K562 (cell line): ENCODE measurements at regions not wholly inside any gene's neighbourhood (a gene's known extent, or its start where the extent isn't known, plus 50 kb on each side); places are given as distances from the start of the nearest gene placed in this dataset.

ENCODE experiments used
- ATAC-seq: fragments of 200-7000 bp; cut with Tn5 transposase; 3 replicates; pipeline ENCODE4 v1.9.1; 2020; ENCODE audit warnings: moderate library complexity
- BruUV-seq: library from RNA; stranded (reverse); fragments of 400-500 nt; replicated peaks from 2 replicates; lab custom pipeline; 2021; lab: Mats Ljungman, UMichigan
- CTCF ChIA-PET: fragments of 300-600 bp; formaldehyde crosslinking; extraction: SDS; loops from one replicate; lab custom pipeline; 2021; ENCODE audit warnings: low intra/inter-chr PET ratio; lab: Yijun Ruan, JAX
- POLR2A ChIA-PET: fragments of 300-600, 350-650 bp; sonication (Branson Sonifier 250); formaldehyde crosslinking; extraction: SDS; loops from one replicate; lab custom pipeline; 2021; ENCODE audit warnings: antibody characterized with exemption, inconsistent platforms; lab: Yijun Ruan, JAX
- DNase-seq, 4 experiments: peaks; one replicate each; pipeline versions ENCODE4 v3.0.0 to v3.0.0-alpha.2; 2011 to 2018; ENCODE audit warnings: low spot score in 3 of 4, mixed read lengths in 3 of 4; ENCODE audit errors: extremely low read depth in 1 of 4
- FAIRE-seq: peaks from 2 replicates; lab custom pipeline; 2011; peaks lifted over from hg19 to GRCh38; lab: Jason Lieb, UNC
- H2AFZ ChIP-seq: 2 replicates; pipeline ENCODE4 v1.6.0; 2011; ENCODE audit warnings: low read depth, low read length, control low read depth, inconsistent platforms
- H3K27ac ChIP-seq: fragments of 200-600 bp; 3 replicates; pipeline ENCODE4 v1.8.0; 2011; ENCODE audit warnings: low read depth, mild to moderate bottlenecking, control low read depth, inconsistent platforms, low read length, moderate library complexity, mixed read lengths; ENCODE audit errors: extremely low read depth
- H3K27me3 ChIP-seq, 2 experiments: fragments of 300-600 bp in 1 of 2; 2 replicates in 1 of 2; 3 replicates in 1 of 2; pipeline versions ENCODE4 v1.6.0 to v1.8.0; 2011; ENCODE audit warnings: inconsistent platforms in 2 of 2, low read length in 2 of 2, mild to moderate bottlenecking in 1 of 2, mixed read lengths in 1 of 2, moderate library complexity in 1 of 2; ENCODE audit not compliant: control insufficient read depth in 2 of 2, insufficient read depth in 2 of 2
- H3K36me3 ChIP-seq: fragments of 300-600 bp; 3 replicates; pipeline ENCODE4 v1.8.0; 2011; ENCODE audit warnings: mild to moderate bottlenecking, low read length, inconsistent platforms; ENCODE audit not compliant: control insufficient read depth, insufficient read depth
- H3K4me1 ChIP-seq, 2 experiments: fragments of 200-600 bp in 1 of 2; replicated peaks in 1 of 2; 2 replicates in 1 of 2; 3 replicates in 1 of 2; pipeline versions ENCODE4 v1.5.1 to v1.8.0; 2011; ENCODE audit warnings: inconsistent platforms in 2 of 2, low read length in 2 of 2, mild to moderate bottlenecking in 1 of 2, mixed read lengths in 1 of 2, moderate library complexity in 1 of 2; ENCODE audit not compliant: control insufficient read depth in 2 of 2, insufficient read depth in 2 of 2
- H3K4me2 ChIP-seq: 2 replicates; pipeline ENCODE4 v1.6.1; 2011; ENCODE audit warnings: low read length, control low read depth, inconsistent platforms, mixed read lengths; ENCODE audit not compliant: insufficient read depth
- H3K4me3 ChIP-seq: fragments of 200-600 bp; sonication (generic), shearing (Covaris generic); 2 replicates; pipeline ENCODE4 v1.5.1; 2016; ENCODE audit warnings: control low read depth, inconsistent platforms
- H3K79me2 ChIP-seq: fragments of 200-600 bp; 3 replicates; pipeline ENCODE4 v1.8.0; 2011; ENCODE audit warnings: low read length, inconsistent platforms; ENCODE audit not compliant: control insufficient read depth, insufficient read depth
- H3K9ac ChIP-seq, 2 experiments: 2 replicates each; pipeline versions ENCODE4 v1.6.0 to v1.6.1; 2011; ENCODE audit warnings: low read depth in 2 of 2, low read length in 2 of 2, control low read depth in 1 of 2, inconsistent platforms in 1 of 2, mild to moderate bottlenecking in 1 of 2, mixed read lengths in 1 of 2; ENCODE audit not compliant: insufficient read depth in 1 of 2
- H3K9me1 ChIP-seq: one replicate; pipeline ENCODE4 v1.6.0; 2011; ENCODE audit warnings: inconsistent platforms, mild to moderate bottlenecking, low read length, moderate library complexity; ENCODE audit not compliant: control insufficient read depth, insufficient read depth
- H3K9me3 ChIP-seq: replicated peaks from 2 replicates; pipeline ENCODE4 v1.5.1; 2011; ENCODE audit warnings: low read depth, low read length, inconsistent platforms; ENCODE audit not compliant: control insufficient read depth, insufficient read depth
- H4K20me1 ChIP-seq: replicated peaks from 2 replicates; pipeline ENCODE4 v1.6.1; 2011; ENCODE audit warnings: low read length, inconsistent platforms, mixed read lengths; ENCODE audit not compliant: control insufficient read depth, insufficient read depth
- CBX2 ChIP-seq: fragments of 200-600 bp; sonication (generic); IDR thresholded peaks from one replicate; pipeline ENCODE4 v1.6.1; 2012; ENCODE audit warnings: mild to moderate bottlenecking, low read length, inconsistent platforms; ENCODE audit not compliant: insufficient read depth, poor library complexity, severe bottlenecking
- DPF2 ChIP-seq: fragments of 450-650 bp; IDR thresholded peaks from 2 replicates; pipeline ENCODE4 v1.6.1; 2016
- EWSR1 ChIP-seq: fragments of 450-650 bp; IDR thresholded peaks from 2 replicates; pipeline ENCODE4 v1.6.1; 2018; ENCODE audit warnings: borderline replicate concordance, mild to moderate bottlenecking, low read depth, moderate library complexity; ENCODE audit not compliant: partially characterized antibody
- TAF7 ChIP-seq: fragments of 450-650 bp; IDR thresholded peaks from 2 replicates; pipeline ENCODE4 v1.6.1; 2016; ENCODE audit warnings: missing genetic modification characterization, missing compliant biosample characterization
- THRAP3 ChIP-seq: fragments of 450-650 bp; IDR thresholded peaks from 2 replicates; pipeline ENCODE4 v1.6.1; 2016; ENCODE audit warnings: mild to moderate bottlenecking, inconsistent platforms, borderline replicate concordance
- ZKSCAN8 ChIP-seq: fragments of 200-800 bp; sonication (Bioruptor generic); IDR thresholded peaks from 2 replicates; pipeline ENCODE4 v1.6.1; 2016; ENCODE audit warnings: missing genetic modification characterization, missing compliant biosample characterization
- ZNF12 ChIP-seq: sonication (generic); formaldehyde crosslinking; IDR thresholded peaks from 2 replicates; pipeline ENCODE4 v1.4.0; 2020; ENCODE audit warnings: mild to moderate bottlenecking, missing genetic modification reagents
- ZNF311 ChIP-seq: fragments of 250-450 bp; sonication (Bioruptor Pico); IDR thresholded peaks from 2 replicates; pipeline ENCODE4 v1.4.0; 2020; ENCODE audit warnings: mild to moderate bottlenecking, moderate library complexity
- WGBS: fragments of 100-300 bp; shearing (Covaris generic); methylation state at CpG from one replicate; pipeline ENCODE4 v1.1.6; 2016; ENCODE audit warnings: low coverage, mixed read lengths; ENCODE audit not compliant: insufficient coverage; ENCODE audit errors: missing lambda C conversion rate; 5-methylcytosine and 5-hydroxymethylcytosine counted together
- in situ Hi-C: fragments of 300-500 bp; cut with MboI; formaldehyde crosslinking; loops from 4 replicates; pipeline ENCODE4 v1.15.0; 2018; ENCODE audit warnings: inconsistent platforms, mixed read lengths
- intact Hi-C: fragments of 100-400 bp; cut with micrococcal nuclease; formaldehyde crosslinking; loops from 2 replicates; pipeline ENCODE4 v1.14.2; 2022
- TF ChIP-seq, protein P1 (sequence below): fragments of 450-650 bp; formaldehyde crosslinking; IDR thresholded peaks from 2 replicates; pipeline ENCODE4 v1.4.0; 2022; ENCODE audit warnings: missing genetic modification characterization
- TF ChIP-seq, protein P2 (sequence below): fragments of 250-450 bp; sonication (Bioruptor Pico); IDR thresholded peaks from 2 replicates; pipeline ENCODE4 v1.5.0; 2022; ENCODE audit warnings: mild to moderate bottlenecking

DNA sequence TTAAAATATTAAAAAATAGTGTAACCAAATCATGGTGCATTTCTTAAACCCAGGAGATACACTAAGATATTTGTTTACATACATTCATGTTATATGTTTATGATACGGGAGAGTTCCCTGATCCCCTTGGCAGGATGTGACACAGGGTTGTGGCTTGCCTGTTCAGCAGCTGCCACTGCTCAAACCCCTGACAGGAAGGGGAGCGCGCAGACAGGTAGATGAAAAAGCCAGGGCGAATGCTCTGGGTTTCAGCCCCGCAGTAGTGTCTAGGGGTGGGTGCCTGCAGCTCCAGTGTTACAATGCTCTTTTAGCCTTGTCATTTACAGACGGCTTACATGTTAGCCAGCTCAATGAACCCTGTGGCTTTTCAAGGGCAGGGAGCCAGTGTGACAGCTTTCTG lies 1343.8 kb upstream of the IGFBP7 start:
- TF ChIP-seq, protein P1, sequence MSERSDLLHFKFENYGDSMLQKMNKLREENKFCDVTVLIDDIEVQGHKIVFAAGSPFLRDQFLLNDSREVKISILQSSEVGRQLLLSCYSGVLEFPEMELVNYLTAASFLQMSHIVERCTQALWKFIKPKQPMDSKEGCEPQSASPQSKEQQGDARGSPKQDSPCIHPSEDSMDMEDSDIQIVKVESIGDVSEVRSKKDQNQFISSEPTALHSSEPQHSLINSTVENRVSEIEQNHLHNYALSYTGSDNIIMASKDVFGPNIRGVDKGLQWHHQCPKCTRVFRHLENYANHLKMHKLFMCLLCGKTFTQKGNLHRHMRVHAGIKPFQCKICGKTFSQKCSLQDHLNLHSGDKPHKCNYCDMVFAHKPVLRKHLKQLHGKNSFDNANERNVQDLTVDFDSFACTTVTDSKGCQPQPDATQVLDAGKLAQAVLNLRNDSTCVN (CRISPR knock-in tag) = no peak
- H3K4me2 ChIP-seq = no peak overlapping the region
- ChIA-PET POLR2A (no interaction called here), CTCF (no interaction called here)
- H2AFZ ChIP-seq = no peak overlapping the region
- intact Hi-C loops = no loop called here
- 0% methylated on average over 6 of the region's 6 CpGs for WGBS
- no peak overlapping the region for H3K4me3 ChIP-seq
- no peaks in the 10 kb centered on the region for H3K27me3 ChIP-seq
- H3K4me1 ChIP-seq = no peaks in the 10 kb centered on the region
- no peaks in the 10 kb centered on the region for H4K20me1 ChIP-seq
- no peaks in the 10 kb centered on the region for H3K79me2 ChIP-seq
- H3K9me3 ChIP-seq = no peaks in the 10 kb centered on the region
- H3K27ac ChIP-seq = no peak overlapping the region
- DNase-seq (no peak), ATAC-seq (no peak), FAIRE-seq (no peak)
- no TSS peak for BruUV-seq
- no peaks in the 10 kb centered on the region for H3K9me1 ChIP-seq
- no peaks in the 10 kb centered on the region for H3K36me3 ChIP-seq
- in situ Hi-C loops = no loop called here
- no peak overlapping the region for H3K9ac ChIP-seq

DNA sequence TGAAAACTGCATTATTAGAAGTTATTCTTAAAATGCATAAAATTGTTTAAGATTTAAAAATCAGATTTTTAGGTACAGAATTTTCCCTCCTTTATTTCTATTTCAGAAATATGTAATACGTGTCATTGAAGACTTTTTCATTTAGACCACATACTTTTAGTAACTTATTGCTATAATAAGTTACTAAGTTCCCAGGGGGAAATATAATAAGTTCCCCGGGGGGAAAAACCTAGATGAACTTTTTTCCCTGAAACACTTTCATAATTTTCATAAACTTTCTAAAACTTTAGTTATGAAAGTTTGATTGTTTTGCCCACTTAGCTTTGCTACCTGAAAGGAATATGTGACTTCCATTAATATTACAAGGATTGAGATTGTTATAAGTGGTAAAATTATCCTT lies 1341.5 kb upstream of the IGFBP7 start:
- in situ Hi-C loops = no loop called here
- no peak overlapping the region for H3K27ac ChIP-seq
- no peak for TF ChIP-seq ZNF311 (CRISPR knock-in tag)
- TF ChIP-seq CBX2 = no peak
- TF ChIP-seq THRAP3 = no peak
- TF ChIP-seq DPF2 = no peak
- TF ChIP-seq, protein P2, sequence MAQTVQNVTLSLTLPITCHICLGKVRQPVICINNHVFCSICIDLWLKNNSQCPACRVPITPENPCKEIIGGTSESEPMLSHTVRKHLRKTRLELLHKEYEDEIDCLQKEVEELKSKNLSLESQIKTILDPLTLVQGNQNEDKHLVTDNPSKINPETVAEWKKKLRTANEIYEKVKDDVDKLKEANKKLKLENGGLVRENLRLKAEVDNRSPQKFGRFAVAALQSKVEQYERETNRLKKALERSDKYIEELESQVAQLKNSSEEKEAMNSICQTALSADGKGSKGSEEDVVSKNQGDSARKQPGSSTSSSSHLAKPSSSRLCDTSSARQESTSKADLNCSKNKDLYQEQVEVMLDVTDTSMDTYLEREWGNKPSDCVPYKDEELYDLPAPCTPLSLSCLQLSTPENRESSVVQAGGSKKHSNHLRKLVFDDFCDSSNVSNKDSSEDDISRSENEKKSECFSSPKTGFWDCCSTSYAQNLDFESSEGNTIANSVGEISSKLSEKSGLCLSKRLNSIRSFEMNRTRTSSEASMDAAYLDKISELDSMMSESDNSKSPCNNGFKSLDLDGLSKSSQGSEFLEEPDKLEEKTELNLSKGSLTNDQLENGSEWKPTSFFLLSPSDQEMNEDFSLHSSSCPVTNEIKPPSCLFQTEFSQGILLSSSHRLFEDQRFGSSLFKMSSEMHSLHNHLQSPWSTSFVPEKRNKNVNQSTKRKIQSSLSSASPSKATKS = no peak
- no peak for TF ChIP-seq ZKSCAN8 (CRISPR knock-in tag)
- TF ChIP-seq ZNF12 = no peak
- TF ChIP-seq TAF7 = no peak
- no peak for TF ChIP-seq EWSR1

More for the DNA sequence above, 1341.5 kb upstream of the IGFBP7 start:
- no TSS peak for BruUV-seq
- Histone ChIP-seq H3K79me2 (no peaks in the 10 kb centered on the region), H3K4me1 (no peaks in the 10 kb centered on the region), H3K9me1 (no peaks in the 10 kb centered on the region), H3K9me3 (no peaks in the 10 kb centered on the region), H3K9ac (no peak overlapping the region), H2AFZ (no peak overlapping the region), H3K4me2 (no peak overlapping the region), H3K27me3 (no peaks in the 10 kb centered on the region), H3K4me3 (no peak overlapping the region), H3K36me3 (no peaks in the 10 kb centered on the region), H4K20me1 (no peaks in the 10 kb centered on the region)
- WGBS = 0% methylated on average over 2 of the region's 2 CpGs
- POLR2A ChIA-PET = no interaction called here
- intact Hi-C loops = no loop called here
- FAIRE-seq (no peak), ATAC-seq (no peak), DNase-seq (no peak)
- CTCF ChIA-PET = no interaction called here
